ENCODE measurements at regions not wholly inside any gene's neighbourhood (a gene's known extent, or its start where the extent isn't known, plus 50 kb on each side); places are given as distances from the start of the nearest gene placed in this dataset.

GRCh38 chr6:90894285-90895130 lies 307.6 kb upstream of the MAP3K7 start:
- Mint-ChIP-seq H3K4me1 (ENCODE audit: low read depth, unreplicated experiment) (peaks cover 36% of the 10 kb centered on the region), H3K27me3 (ENCODE audit: unreplicated experiment) (peaks cover 2% of the 10 kb centered on the region), H3K9me3 (ENCODE audit: unreplicated experiment) (no peaks in the 10 kb centered on the region), H3K36me3 (ENCODE audit: unreplicated experiment) (no peaks in the 10 kb centered on the region), H3K4me3 (ENCODE audit: unreplicated experiment) (no peak overlapping the region), H3K27ac (ENCODE audit: unreplicated experiment) (no peak overlapping the region)
- no peak for TF ChIP-seq CTCF (IDR thresholded peaks at IDR 0.05; ENCODE audit: partially characterized antibody, unreplicated experiment)
- DNase-seq: no peak

GRCh38 chr6:90893400-90893799 lies 306.5 kb upstream of the MAP3K7 start:
- Mint-ChIP-seq H3K27me3 (ENCODE audit: unreplicated experiment) (peaks cover 2% of the 10 kb centered on the region), H3K4me1 (ENCODE audit: low read depth, unreplicated experiment) (peaks cover 32% of the 10 kb centered on the region), H3K27ac (ENCODE audit: unreplicated experiment) (no peak overlapping the region), H3K4me3 (ENCODE audit: unreplicated experiment) (no peak overlapping the region), H3K9me3 (ENCODE audit: unreplicated experiment) (no peaks in the 10 kb centered on the region), H3K36me3 (ENCODE audit: unreplicated experiment) (no peaks in the 10 kb centered on the region)
- no peak for DNase-seq
- no peak for TF ChIP-seq CTCF (IDR thresholded peaks at IDR 0.05; ENCODE audit: partially characterized antibody, unreplicated experiment)

- H3K4me3 Mint-ChIP-seq (ENCODE audit: unreplicated experiment): no peak overlapping the region
- no peaks in the 10 kb centered on the region for H3K9me3 Mint-ChIP-seq (ENCODE audit: unreplicated experiment)
- H3K27ac Mint-ChIP-seq (ENCODE audit: unreplicated experiment): peak overlapping the region; percentile 36
- H3K4me1 Mint-ChIP-seq (ENCODE audit: low read depth, unreplicated experiment): peaks cover 28% of the 10 kb centered on the region
- peaks cover 2% of the 10 kb centered on the region for H3K27me3 Mint-ChIP-seq (ENCODE audit: unreplicated experiment)
- no peak for TF ChIP-seq CTCF (IDR thresholded peaks at IDR 0.05; ENCODE audit: partially characterized antibody, unreplicated experiment)
- DNase-seq: no peak
- H3K36me3 Mint-ChIP-seq (ENCODE audit: unreplicated experiment): no peaks in the 10 kb centered on the region
Measured at GRCh38 chr6:90892271-90892670, 305.4 kb upstream of the MAP3K7 start.

GRCh38 chr6:90891355-90891754 lies 304.5 kb upstream of the MAP3K7 start:
- Mint-ChIP-seq H3K27ac (ENCODE audit: unreplicated experiment) (no peak overlapping the region), H3K9me3 (ENCODE audit: unreplicated experiment) (no peaks in the 10 kb centered on the region), H3K4me1 (ENCODE audit: low read depth, unreplicated experiment) (peaks cover 23% of the 10 kb centered on the region), H3K27me3 (ENCODE audit: unreplicated experiment) (peaks cover 2% of the 10 kb centered on the region), H3K36me3 (ENCODE audit: unreplicated experiment) (no peaks in the 10 kb centered on the region), H3K4me3 (ENCODE audit: unreplicated experiment) (no peak overlapping the region)
- TF ChIP-seq CTCF (IDR thresholded peaks at IDR 0.05; ENCODE audit: partially characterized antibody, unreplicated experiment): no peak
- DNase-seq: no peak

- H3K36me3 Mint-ChIP-seq (ENCODE audit: unreplicated experiment): no peaks in the 10 kb centered on the region
- H3K4me1 Mint-ChIP-seq (ENCODE audit: low read depth, unreplicated experiment): peaks cover 19% of the 10 kb centered on the region
- H3K27me3 Mint-ChIP-seq (ENCODE audit: unreplicated experiment): peaks cover 2% of the 10 kb centered on the region
- TF ChIP-seq CTCF (IDR thresholded peaks at IDR 0.05; ENCODE audit: partially characterized antibody, unreplicated experiment): no peak
- no peaks in the 10 kb centered on the region for H3K9me3 Mint-ChIP-seq (ENCODE audit: unreplicated experiment)
- no peak overlapping the region for H3K27ac Mint-ChIP-seq (ENCODE audit: unreplicated experiment)
- DNase-seq: no peak
- H3K4me3 Mint-ChIP-seq (ENCODE audit: unreplicated experiment): no peak overlapping the region
Measured at GRCh38 chr6:90890683-90891330, 303.9 kb upstream of the MAP3K7 start.

All from glutamatergic neuron (in vitro differentiated cells).